Upper lobe of right lung (tissue), 1 donor: ENCODE measurements at regions not wholly inside any gene's neighbourhood (a gene's known extent, or its start where the extent isn't known, plus 50 kb on each side); places are given as distances from the start of the nearest gene placed in this dataset.

Source experiments
- ATAC-seq: fragments of 200-7000 bp; cut with Tn5 transposase; one replicate; pipeline ENCODE4 v1.9.1; 2020; ENCODE audit warnings: mild to moderate bottlenecking, moderate library complexity
- DNase-seq: peaks from one replicate; pipeline ENCODE4 v3.0.0-alpha.2; 2020
- H3K27ac ChIP-seq: fragments of 200-600 bp; one replicate; pipeline ENCODE4 v1.8.0; 2022
- H3K27me3 ChIP-seq: fragments of 200-600 bp; one replicate; pipeline ENCODE4 v1.8.0; 2022; ENCODE audit warnings: mild to moderate bottlenecking
- H3K36me3 ChIP-seq: fragments of 200-600 bp; one replicate; pipeline ENCODE4 v1.8.0; 2022
- H3K4me1 ChIP-seq: fragments of 200-600 bp; one replicate; pipeline ENCODE4 v1.8.0; 2022
- H3K4me3 ChIP-seq: fragments of 200-600 bp; one replicate; pipeline ENCODE4 v1.8.0; 2022; ENCODE audit warnings: mild to moderate bottlenecking
- H3K9me3 ChIP-seq: fragments of 200-600 bp; one replicate; pipeline ENCODE4 v1.8.0; 2022
- intact Hi-C: fragments of 100-400 bp; cut with DNase I; formaldehyde crosslinking; loops from one replicate; pipeline ENCODE4 v1.11.0; 2022
- TF ChIP-seq, protein P1 (sequence below): fragments of 200-600 bp; IDR thresholded peaks from one replicate; pipeline ENCODE4 v1.8.0; 2022; ENCODE audit warnings: antibody characterized with exemption
- donor health status: DM: no; HTN: yes; CAD: no; lungs with severe emphysema.

DNA sequence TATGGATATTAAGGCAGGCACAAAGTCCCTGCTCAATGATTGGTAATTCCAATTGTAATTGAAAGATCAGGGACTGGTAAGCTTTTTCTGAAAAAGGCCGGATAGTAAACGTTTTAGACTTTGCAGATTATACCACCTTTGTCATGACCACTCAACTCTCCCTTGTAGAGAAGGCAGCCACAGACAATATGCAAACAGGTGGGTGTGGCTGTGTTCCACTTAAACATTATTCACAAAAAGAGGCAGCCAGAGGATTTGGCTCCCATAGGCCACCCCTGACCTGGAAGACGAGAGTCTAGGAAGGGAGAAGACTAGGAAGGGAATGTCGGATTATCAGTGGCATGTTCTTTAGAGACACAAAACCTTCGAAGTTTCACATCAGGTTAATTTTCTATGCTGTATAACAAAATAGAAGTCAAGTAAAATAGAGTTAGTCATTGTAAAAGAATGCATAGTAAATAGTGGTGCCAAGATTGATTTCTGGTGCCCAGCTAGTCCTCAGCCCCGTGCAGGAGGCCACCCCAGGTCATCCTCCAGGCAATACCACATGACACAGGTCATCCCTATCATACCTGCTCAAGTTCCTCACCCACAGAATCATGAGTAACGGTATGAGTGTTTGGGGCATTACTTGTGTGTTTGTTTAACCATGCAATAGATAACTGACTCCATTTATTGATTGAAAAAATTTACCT is 193.8 kb downstream of the PLPP4 start:
- TF ChIP-seq, protein P1, sequence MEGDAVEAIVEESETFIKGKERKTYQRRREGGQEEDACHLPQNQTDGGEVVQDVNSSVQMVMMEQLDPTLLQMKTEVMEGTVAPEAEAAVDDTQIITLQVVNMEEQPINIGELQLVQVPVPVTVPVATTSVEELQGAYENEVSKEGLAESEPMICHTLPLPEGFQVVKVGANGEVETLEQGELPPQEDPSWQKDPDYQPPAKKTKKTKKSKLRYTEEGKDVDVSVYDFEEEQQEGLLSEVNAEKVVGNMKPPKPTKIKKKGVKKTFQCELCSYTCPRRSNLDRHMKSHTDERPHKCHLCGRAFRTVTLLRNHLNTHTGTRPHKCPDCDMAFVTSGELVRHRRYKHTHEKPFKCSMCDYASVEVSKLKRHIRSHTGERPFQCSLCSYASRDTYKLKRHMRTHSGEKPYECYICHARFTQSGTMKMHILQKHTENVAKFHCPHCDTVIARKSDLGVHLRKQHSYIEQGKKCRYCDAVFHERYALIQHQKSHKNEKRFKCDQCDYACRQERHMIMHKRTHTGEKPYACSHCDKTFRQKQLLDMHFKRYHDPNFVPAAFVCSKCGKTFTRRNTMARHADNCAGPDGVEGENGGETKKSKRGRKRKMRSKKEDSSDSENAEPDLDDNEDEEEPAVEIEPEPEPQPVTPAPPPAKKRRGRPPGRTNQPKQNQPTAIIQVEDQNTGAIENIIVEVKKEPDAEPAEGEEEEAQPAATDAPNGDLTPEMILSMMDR: no peak
- intact Hi-C loops: no loop called here
- no peak for DNase-seq

DNA sequence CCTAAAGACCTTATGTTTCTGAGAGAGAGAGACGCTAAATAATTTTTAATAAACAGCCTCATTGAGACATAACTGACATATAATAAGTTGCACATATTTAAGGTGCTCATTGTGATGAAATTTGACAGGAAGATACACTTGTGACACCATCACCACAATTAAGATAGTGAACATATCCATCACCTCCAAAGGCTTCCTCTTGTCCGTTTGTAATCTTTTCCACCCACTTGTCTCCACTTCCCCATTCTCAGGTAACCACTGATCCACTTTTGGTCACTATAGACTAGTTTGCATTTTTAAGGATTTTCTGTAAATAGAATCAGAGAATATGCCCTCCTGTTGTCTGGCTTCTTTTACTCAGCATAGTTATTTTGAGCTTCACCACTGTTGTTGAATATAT is 195.1 kb upstream of the WDR11 start:
- H3K27ac ChIP-seq: no peak overlapping the region
- no peaks in the 10 kb centered on the region for H3K9me3 ChIP-seq
- H3K27me3 ChIP-seq: no peaks in the 10 kb centered on the region
- TF ChIP-seq, protein P1: no peak
- ATAC-seq (no peak), DNase-seq (no peak)
- intact Hi-C loops: no loop called here
- no peaks in the 10 kb centered on the region for H3K36me3 ChIP-seq
- H3K4me1 ChIP-seq: no peaks in the 10 kb centered on the region
- no peak overlapping the region for H3K4me3 ChIP-seq

More for the DNA sequence above, 193.8 kb downstream of the PLPP4 start:
- no peak overlapping the region for H3K27ac ChIP-seq
- H3K36me3 ChIP-seq: no peaks in the 10 kb centered on the region
- H3K27me3 ChIP-seq: no peaks in the 10 kb centered on the region
- no peak for ATAC-seq
- H3K9me3 ChIP-seq: no peaks in the 10 kb centered on the region
- no peaks in the 10 kb centered on the region for H3K4me1 ChIP-seq
- no peak overlapping the region for H3K4me3 ChIP-seq

DNA sequence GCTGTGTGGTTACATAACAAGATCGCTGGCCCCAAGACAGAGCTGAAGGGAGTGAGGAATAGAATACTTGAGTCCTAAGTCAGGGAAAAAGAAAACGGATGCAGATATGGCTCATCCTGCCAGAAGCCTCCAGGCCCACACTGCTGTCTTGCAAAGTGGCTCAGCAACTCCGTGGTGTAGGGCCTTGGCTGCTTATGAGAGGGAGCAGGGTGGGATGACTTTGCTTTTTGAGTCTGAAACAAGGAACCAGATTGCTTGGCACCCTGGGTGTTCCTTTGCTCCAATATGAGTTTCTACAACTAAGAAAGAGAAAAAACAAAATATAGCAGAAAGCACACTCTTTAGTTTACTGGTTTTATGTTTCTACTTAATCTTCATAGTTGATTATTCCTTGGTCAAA is 193.8 kb upstream of the WDR11 start:
- no peak overlapping the region for H3K27ac ChIP-seq
- intact Hi-C loops: no loop called here
- H3K27me3 ChIP-seq: no peaks in the 10 kb centered on the region
- H3K4me1 ChIP-seq: no peaks in the 10 kb centered on the region
- H3K36me3 ChIP-seq: no peaks in the 10 kb centered on the region
- no peak overlapping the region for H3K4me3 ChIP-seq
- no peaks in the 10 kb centered on the region for H3K9me3 ChIP-seq
- DNase-seq: no peak
- ATAC-seq: no peak
- TF ChIP-seq, protein P1: no peak

DNA sequence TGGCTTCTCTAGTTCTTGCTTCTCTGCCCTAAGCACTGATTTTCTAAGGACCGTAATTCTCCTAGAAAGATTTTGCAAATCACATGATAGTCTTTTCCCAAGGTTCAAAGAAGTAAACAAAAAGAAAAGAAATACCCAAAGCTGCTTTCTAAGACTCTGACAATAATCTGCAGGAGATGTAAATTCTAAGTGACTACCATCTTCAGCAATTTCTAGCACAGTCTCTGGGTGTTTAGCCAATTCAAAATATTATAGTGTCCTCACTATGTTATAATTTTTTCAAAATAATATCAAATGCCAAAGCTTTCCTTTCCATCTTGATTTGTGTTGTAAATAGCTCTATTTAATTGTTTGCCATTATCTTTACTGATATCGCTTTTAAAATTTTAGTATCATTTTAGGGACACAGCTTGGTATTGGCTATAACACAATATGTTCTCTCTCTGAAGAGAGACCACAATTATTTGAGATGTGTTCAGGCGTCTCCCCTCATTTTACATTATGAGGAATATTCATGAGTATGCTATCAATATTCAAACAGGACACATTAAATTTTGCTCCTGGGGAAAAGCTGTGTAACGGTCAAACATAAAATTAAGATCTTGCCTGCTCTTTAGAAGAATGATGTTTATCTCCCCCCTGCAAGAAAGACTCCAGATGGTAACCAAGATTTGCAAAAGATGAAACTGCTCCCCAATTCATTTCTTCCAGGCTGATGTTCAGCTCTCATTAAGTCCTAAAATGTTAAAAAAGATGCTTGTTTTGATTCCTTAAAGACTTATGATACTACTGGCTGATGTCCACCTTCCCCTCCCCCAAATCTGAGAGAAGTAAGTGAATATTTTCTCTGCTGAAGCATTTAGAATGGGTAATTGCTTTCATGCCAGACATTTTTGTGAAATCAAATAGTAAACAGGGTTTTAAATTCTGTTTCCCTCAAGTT is 191.9 kb upstream of the WDR11 start:
- H3K27ac ChIP-seq: no peak overlapping the region
- DNase-seq: no peak
- H3K4me3 ChIP-seq: no peak overlapping the region
- H3K36me3 ChIP-seq: no peaks in the 10 kb centered on the region
- ATAC-seq: no peak
- no peaks in the 10 kb centered on the region for H3K9me3 ChIP-seq
- intact Hi-C loops: no loop called here
- no peaks in the 10 kb centered on the region for H3K4me1 ChIP-seq
- TF ChIP-seq, protein P1: no peak
- no peaks in the 10 kb centered on the region for H3K27me3 ChIP-seq

DNA sequence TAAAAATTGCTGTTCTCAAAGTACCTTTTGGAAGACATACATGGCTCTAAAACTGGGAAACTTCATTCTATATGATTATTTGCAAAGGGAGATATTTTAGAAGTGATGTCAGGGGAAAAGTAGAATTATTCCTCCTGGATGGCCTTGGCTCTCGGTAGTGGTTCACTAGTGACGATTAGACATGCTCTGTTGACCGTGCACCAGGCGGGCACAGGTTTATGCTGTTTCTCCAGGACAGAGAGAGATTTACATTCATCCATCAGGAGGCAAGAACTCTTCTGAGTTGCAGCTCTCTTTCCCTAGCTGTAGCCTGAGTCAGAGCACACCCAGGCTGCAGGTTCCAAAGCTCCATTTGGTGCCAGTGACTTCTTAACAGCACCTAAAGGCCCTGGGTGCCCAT is 184.9 kb upstream of the WDR11 start:
- DNase-seq: no peak
- TF ChIP-seq, protein P1: no peak

More for the DNA sequence above, 184.9 kb upstream of the WDR11 start:
- Histone ChIP-seq H3K27me3 (no peaks in the 10 kb centered on the region), H3K27ac (no peak overlapping the region), H3K4me3 (no peak overlapping the region), H3K4me1 (no peaks in the 10 kb centered on the region), H3K36me3 (no peaks in the 10 kb centered on the region), H3K9me3 (no peaks in the 10 kb centered on the region)
- ATAC-seq: no peak
- intact Hi-C loops: no loop called here
